Hematopoietic multipotent progenitor cell treated with erythropoietin and hydrocortisone succinate and interleukin-3 and kit ligand, for 8 days (in vitro differentiated cells): ENCODE measurements at regions not wholly inside any gene's neighbourhood (a gene's known extent, or its start where the extent isn't known, plus 50 kb on each side); places are given as distances from the start of the nearest gene placed in this dataset.
"Not testable (repeated sequence)": the region's sequence is repeated elsewhere in the genome, so short reads cannot be mapped to it uniquely, and the experiment has no call there.

Experiments used
- DNase-seq: peaks from one replicate; pipeline ENCODE4 v3.0.0-alpha.2; 2015

DNA sequence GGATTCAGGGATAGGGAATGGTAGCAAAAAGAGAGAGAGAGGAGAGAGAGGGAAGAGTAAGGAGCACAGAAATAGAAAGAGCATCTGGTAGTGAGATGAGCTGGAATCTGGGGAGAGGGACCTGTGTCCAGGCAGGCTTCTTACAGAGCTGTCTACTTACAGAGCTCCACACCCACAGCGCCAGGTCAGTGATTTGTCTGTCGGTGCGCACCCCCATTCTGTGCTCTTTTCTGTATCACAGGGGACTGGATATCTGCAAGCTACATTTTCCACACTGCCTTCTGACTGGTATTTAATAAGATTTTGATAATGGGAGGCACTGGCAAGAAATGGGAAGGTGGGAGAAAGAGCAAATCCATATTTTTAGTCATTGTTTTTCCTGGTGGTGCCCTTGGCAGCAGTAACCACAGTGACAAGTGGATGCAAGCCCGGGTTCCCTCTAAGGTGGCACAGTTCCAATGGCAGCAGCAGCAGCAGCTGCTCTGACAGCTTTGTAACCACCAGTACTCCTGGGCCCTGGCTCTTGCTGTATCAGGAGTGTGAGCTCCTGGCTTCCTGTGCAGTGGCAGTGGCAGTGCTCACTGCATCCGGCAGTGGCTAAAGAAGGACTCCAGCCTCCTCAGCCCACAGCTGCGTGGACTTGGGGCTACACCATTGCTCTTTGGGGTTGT is 300.5 kb downstream of the TRIML1 start:
- DNase-seq = no peak

DNA sequence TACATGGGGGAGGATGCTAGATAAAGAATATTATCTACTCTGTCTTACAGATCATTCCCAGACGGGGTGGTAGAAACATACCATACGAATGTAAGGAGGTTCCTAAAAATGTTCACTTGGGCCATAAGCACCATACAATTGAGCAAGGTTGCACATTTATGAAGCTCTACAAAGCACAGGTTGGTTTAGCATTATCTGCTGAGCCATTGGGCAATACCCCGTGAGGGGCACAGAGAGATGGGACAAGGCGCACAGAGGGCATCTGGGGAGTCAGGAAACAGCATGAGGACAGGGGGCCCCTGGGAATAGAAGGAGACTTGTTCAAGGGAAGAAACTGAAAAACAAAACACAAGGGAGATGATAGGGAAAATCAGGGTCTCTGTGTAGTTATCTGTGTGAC is 305.3 kb downstream of the TRIML1 start:
- no peak for DNase-seq

DNA sequence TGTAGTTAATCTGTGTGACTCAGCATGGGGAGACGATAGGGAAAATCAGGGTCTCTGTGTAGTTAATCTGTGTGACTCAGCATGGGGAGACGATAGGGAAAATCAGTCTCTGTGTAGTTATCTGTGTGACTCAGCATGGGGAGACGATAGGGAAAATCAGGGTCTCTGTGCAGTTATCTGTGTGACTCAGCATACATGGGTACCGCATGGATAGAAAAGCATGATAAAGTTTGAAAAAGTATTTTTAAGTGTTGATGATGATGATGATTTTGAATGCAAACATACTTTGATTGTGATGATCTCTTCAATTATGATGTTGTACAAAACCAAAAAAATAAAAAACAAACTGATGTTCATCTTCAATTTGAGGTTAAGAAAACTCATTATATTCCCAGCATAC is 309.8 kb downstream of the TRIML1 start:
- DNase-seq = not testable (repeated sequence)

GRCh38 chr4:188450571-188450970 is 311.3 kb downstream of the TRIML1 start:
- no peak for DNase-seq

- DNase-seq = no peak
Observed at GRCh38 chr4:188452097-188452496, 312.9 kb downstream of the TRIML1 start.

GRCh38 chr4:188454575-188454974 is 315.3 kb downstream of the TRIML1 start:
- DNase-seq = no peak

- no peak for DNase-seq
Observed at GRCh38 chr4:188455062-188455752, 316.0 kb downstream of the TRIML1 start.

- DNase-seq = no peak
Observed at GRCh38 chr4:188459381-188459780, 320.1 kb downstream of the TRIML1 start.

- no peak for DNase-seq
Observed at GRCh38 chr4:188463909-188464308, 324.7 kb downstream of the TRIML1 start.

DNA sequence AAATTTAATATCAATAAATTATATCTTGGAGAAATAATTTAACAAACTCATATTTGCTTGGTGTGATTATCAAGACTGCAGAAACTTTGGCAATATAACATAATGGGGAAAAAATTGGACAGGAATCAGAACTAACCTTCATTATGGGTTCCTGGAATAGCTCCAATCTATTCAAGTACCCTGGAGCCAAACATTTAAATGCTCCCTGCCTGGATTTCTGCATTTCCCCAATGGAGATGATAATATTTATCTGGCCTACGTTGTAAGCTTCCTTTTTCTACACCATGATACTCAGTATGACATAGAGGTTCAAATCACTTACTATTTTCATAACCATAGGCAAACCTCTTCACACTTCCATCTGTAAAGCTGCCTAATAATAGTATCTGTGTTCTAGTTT is 326.8 kb downstream of the TRIML1 start:
- DNase-seq = no peak

DNA sequence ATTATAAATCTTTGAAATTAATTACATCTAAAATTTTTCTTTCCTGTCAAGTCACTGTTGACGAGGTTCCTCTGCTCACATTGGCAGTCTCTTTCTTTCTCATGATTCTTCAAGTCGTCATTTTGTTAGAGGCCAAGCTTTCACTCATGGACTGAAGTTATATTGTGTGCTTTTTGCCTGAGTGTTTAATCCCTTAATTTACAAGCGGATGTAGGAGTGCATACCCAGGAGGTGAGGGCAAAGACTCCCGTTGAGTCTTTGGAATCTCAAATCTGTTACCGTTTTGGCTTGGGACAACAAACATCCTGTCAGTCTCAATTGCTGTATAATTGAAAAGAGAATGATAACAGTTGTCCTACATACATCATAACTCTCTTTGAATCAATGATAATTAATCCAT is 345.0 kb downstream of the TRIML1 start:
- no peak for DNase-seq

GRCh38 chr4:188485906-188486305 is 346.7 kb downstream of the TRIML1 start:
- DNase-seq = no peak

DNA sequence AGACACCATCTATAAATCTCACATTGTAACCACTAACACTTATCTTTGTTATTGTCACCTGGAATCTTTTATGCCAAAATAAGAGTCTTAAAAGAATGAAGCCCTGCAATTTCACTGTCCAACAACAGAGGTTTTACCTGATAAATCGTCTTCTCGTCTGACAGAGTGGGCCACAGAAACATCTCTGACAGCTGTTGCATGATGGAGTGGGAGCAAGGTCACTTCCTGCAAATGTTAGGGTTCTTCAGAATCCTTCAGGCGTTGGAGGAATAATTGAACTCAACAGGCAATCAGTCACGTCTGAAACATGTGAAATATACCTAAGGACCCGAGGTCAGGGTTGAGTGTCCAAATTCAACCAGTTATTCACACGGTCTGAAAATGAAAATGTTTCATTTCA is 353.6 kb downstream of the TRIML1 start:
- no peak for DNase-seq

DNA sequence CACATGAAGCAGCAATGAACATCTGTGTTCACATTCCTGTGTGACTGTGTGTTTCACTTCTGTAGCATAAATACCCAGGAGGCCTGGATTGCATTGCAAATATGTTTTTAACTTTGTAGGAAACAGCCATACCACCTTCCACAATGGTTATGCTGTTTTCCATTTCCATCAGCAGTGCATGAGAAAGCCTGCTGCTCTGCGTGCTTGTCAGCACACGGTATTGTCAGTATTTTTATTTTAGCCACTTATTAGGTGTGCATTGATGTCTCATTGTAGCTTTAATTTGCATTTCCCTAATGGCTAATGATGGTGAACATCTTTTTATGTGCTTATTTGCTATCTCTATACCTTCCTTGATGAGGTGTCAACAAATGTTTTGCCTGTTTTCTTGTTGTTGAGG is 355.9 kb downstream of the TRIML1 start:
- no peak for DNase-seq

- no peak for DNase-seq
Observed at GRCh38 chr4:188511431-188511830, 372.2 kb downstream of the TRIML1 start.

- DNase-seq = no peak
Observed at GRCh38 chr4:188532751-188533150, 393.5 kb downstream of the TRIML1 start.

- DNase-seq = no peak
Observed at GRCh38 chr4:188534297-188534696, 395.1 kb downstream of the TRIML1 start.

GRCh38 chr4:188534917-188535316 is 395.7 kb downstream of the TRIML1 start:
- DNase-seq = no peak

DNA sequence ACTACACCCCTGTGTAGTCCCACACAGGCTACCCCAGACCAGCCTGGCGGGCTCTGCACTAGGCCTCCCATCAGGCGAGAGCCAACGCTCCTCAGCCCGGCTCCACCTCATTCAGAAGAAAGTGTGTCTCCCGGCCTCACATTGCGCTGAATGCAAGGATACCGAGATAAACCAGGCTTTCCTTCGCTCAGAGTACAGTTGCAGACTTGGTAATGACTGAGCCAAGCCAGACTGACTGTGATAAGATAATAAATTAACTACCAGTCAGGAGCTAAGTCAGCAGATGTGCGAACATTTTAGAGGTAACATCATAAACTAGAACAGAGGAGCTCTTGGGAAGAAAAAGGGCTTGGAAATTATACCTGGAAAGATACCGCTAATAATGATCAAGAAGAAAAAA is 397.6 kb downstream of the TRIML1 start:
- no peak for DNase-seq

- no peak for DNase-seq
Observed at GRCh38 chr4:188550296-188550695, 411.1 kb downstream of the TRIML1 start.

DNA sequence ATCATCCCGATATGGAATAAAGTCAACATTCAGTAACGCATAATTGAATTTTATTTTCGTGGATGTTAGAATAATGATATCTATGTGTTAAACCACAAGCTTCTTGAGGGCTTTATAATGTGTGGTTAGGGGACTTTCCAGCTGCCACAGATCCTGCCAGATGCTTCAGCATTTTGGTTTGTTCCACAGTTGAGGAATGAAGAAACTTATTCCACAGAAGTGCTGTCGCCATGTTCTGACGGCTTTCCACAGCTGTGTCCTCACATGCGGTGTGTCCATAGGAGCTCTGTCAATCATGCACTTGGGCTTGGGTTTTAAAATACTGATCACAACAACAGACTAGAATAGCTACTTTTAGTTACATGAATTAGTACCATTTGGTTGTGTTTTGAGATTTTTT is 411.9 kb downstream of the TRIML1 start:
- no peak for DNase-seq

DNA sequence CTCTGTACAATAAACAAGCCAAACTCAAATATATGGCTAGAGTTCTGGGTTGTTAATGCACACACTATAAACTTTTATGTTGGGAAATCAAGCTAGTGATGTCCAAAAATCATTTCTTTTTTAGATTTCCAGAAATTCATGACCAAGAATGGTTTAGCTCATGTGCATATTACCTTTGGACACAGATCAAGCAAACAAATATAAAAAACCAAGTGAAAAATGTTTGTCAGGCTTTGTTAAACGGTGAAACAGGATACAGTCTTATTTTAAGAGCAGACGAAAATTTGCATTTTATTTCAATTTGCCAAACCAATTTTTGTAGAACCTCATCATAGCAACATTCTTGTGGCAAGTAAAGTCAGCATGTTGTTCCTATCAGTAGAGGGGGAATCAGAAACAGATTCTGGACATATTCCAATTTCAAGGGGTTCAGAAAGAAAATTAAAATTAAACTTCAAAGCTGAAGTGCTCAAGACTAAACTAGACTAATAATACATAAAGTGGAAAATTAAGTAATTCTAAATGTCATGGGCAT is 413.6 kb downstream of the TRIML1 start:
- DNase-seq = no peak

- no peak for DNase-seq
Observed at GRCh38 chr4:188554413-188554812, 415.2 kb downstream of the TRIML1 start.

GRCh38 chr4:188573104-188573503 is 433.9 kb downstream of the TRIML1 start:
- DNase-seq = no peak

- no peak for DNase-seq
Observed at GRCh38 chr4:188578657-188579056, 439.4 kb downstream of the TRIML1 start.
